22Rv1 (cell line): ENCODE measurements at regions not wholly inside any gene's neighbourhood (a gene's known extent, or its start where the extent isn't known, plus 50 kb on each side); places are given as distances from the start of the nearest gene placed in this dataset.

ENCODE experiments used
- CTCF ChIP-seq: fragments of 450-650 bp; IDR thresholded peaks from 2 replicates; pipeline ENCODE4 v1.5.1; 2017; ENCODE audit warnings: mild to moderate bottlenecking
- ZFX ChIP-seq: fragments of 450-650 bp; IDR thresholded peaks from 2 replicates; pipeline ENCODE4 v1.6.1; 2017; ENCODE audit warnings: antibody characterized with exemption, borderline replicate concordance

GRCh38 chr12:87847147-87847546 is 182.1 kb downstream of the C12orf50 start:
- TF ChIP-seq CTCF = no peak
- TF ChIP-seq ZFX = no peak
